CD4-positive, alpha-beta T cell (primary cell): ENCODE measurements at regions not wholly inside any gene's neighbourhood (a gene's known extent, or its start where the extent isn't known, plus 50 kb on each side); places are given as distances from the start of the nearest gene placed in this dataset.

Experiments
- ATAC-seq: fragments of 200-7000 bp; cut with Tn5 transposase; one replicate; pipeline ENCODE4 v1.10.0; 2022; ENCODE audit warnings: mild to moderate bottlenecking; ENCODE audit not compliant: poor library complexity
- CTCF ChIA-PET: fragments of 350-600 bp; sonication (Branson Sonifier 250); formaldehyde crosslinking; loops from one replicate; lab custom pipeline; 2021; ENCODE audit warnings: antibody characterized with exemption, inconsistent platforms; lab: Charles Lee
- POLR2A ChIA-PET: fragments of 350-600 bp; sonication (Branson Sonifier 250); formaldehyde crosslinking; loops from one replicate; lab custom pipeline; 2021; ENCODE audit warnings: antibody characterized with exemption, inconsistent platforms; lab: Charles Lee
- DNase-seq, 14 experiments: peaks; one replicate each; pipeline ENCODE4 v3.0.0-alpha.2; 2013 to 2020; ENCODE audit warnings: mixed read lengths in 2 of 14
- H3K27ac ChIP-seq, 2 donors: one replicate each; pipeline versions ENCODE4 v1.5.1 to v1.7.0; 2013; ENCODE audit warnings: low read length in 2 of 2, low read depth in 1 of 2, mild to moderate bottlenecking in 1 of 2
- H3K27me3 ChIP-seq, 2 experiments: 1 replicate in 1 of 2; 2 replicates in 1 of 2; pipeline versions ENCODE4 v1.6.1 to v1.7.0; 2013; ENCODE audit warnings: low read length in 2 of 2, control low read depth in 1 of 2, mild to moderate bottlenecking in 1 of 2, moderate library complexity in 1 of 2; ENCODE audit not compliant: insufficient read depth in 2 of 2, control insufficient read depth in 1 of 2
- H3K36me3 ChIP-seq: one replicate; pipeline ENCODE4 v1.6.1; 2013; ENCODE audit warnings: low read length, control low read depth; ENCODE audit not compliant: insufficient read depth
- H3K4me1 ChIP-seq: one replicate; pipeline ENCODE4 v1.6.1; 2013; ENCODE audit warnings: low read length, control low read depth; ENCODE audit not compliant: insufficient read depth
- H3K4me3 ChIP-seq: one replicate; pipeline ENCODE4 v1.5.1; 2013; ENCODE audit warnings: mild to moderate bottlenecking, low read length, moderate library complexity
- H3K9me3 ChIP-seq, 2 experiments: 1 replicate in 1 of 2; 2 replicates in 1 of 2; pipeline versions ENCODE4 v1.6.1 to v1.7.0; 2013; ENCODE audit warnings: low read length in 2 of 2, mild to moderate bottlenecking in 2 of 2, control low read depth in 1 of 2, moderate library complexity in 1 of 2; ENCODE audit not compliant: control insufficient read depth in 1 of 2, insufficient read depth in 1 of 2
- H3K27ac Mint-ChIP-seq: one replicate; pipeline ENCODE4 v1.8.0; 2020; ENCODE audit warnings: mixed read lengths
- H3K27me3 Mint-ChIP-seq: one replicate; pipeline ENCODE4 v1.8.0; 2021; ENCODE audit warnings: mixed read lengths
- H3K36me3 Mint-ChIP-seq: one replicate; pipeline ENCODE4 v1.8.0; 2021; ENCODE audit warnings: low read depth, mixed read lengths
- H3K4me1 Mint-ChIP-seq: one replicate; pipeline ENCODE4 v1.8.0; 2021; ENCODE audit warnings: low read depth, mixed read lengths
- H3K4me3 Mint-ChIP-seq: one replicate; pipeline ENCODE4 v1.8.0; 2020; ENCODE audit warnings: mild to moderate bottlenecking, mixed read lengths
- H3K9me3 Mint-ChIP-seq: one replicate; pipeline ENCODE4 v1.8.0; 2020; ENCODE audit warnings: mixed read lengths
- CTCF ChIP-seq: fragments of 200-600 bp; IDR thresholded peaks from one replicate; pipeline ENCODE4 v1.8.0; 2022; ENCODE audit warnings: antibody characterized with exemption, mild to moderate bottlenecking
- intact Hi-C, 2 experiments: fragments of 100-400 bp; cut with DNase I in 1 of 2; cut with micrococcal nuclease in 1 of 2; formaldehyde crosslinking; loops; one replicate each; pipeline versions ENCODE4 v1.15.1 to v1.9.0; 2023 to 2025; cut with DNase I, micrococcal nuclease

- ATAC-seq (no peak), DNase-seq (no peak)
- Mint-ChIP-seq H3K4me3 (no peak overlapping the region), H3K9me3 (peaks cover 8% of the 10 kb centered on the region), H3K4me1 (no peaks in the 10 kb centered on the region), H3K27me3 (no peaks in the 10 kb centered on the region), H3K36me3 (no peaks in the 10 kb centered on the region), H3K27ac (no peak overlapping the region)
- CTCF ChIA-PET = no interaction called here
- H3K27ac ChIP-seq = no peak overlapping the region
- H3K36me3 ChIP-seq = no peaks in the 10 kb centered on the region
- TF ChIP-seq CTCF = no peak
- no peaks in the 10 kb centered on the region for H3K27me3 ChIP-seq
- no peak overlapping the region for H3K4me3 ChIP-seq
- no peaks in the 10 kb centered on the region for H3K9me3 ChIP-seq
- POLR2A ChIA-PET = no interaction called here
- no peaks in the 10 kb centered on the region for H3K4me1 ChIP-seq
- intact Hi-C loops = no loop called here
These were observed 131.6 kb upstream of the IGF1 start for GRCh38 chr12:102611995-102612394.

GRCh38 chr12:102609996-102610395 is 129.6 kb upstream of the IGF1 start:
- H3K27me3 Mint-ChIP-seq = no peaks in the 10 kb centered on the region
- Histone ChIP-seq H3K4me1 (no peaks in the 10 kb centered on the region), H3K36me3 (no peaks in the 10 kb centered on the region), H3K9me3 (no peaks in the 10 kb centered on the region), H3K27ac (no peak overlapping the region), H3K27me3 (no peaks in the 10 kb centered on the region), H3K4me3 (no peak overlapping the region)
- no peak overlapping the region for H3K27ac Mint-ChIP-seq
- DNase-seq (no peak), ATAC-seq (no peak)
- intact Hi-C loops = no loop called here
- no peaks in the 10 kb centered on the region for H3K36me3 Mint-ChIP-seq
- H3K9me3 Mint-ChIP-seq = peaks cover 15% of the 10 kb centered on the region
- H3K4me1 Mint-ChIP-seq = no peaks in the 10 kb centered on the region
- POLR2A ChIA-PET = no interaction called here
- H3K4me3 Mint-ChIP-seq = no peak overlapping the region
- TF ChIP-seq CTCF = no peak
- CTCF ChIA-PET = no interaction called here

- ATAC-seq = no peak
- H3K27me3 Mint-ChIP-seq = no peaks in the 10 kb centered on the region
- TF ChIP-seq CTCF = no peak
- H3K36me3 Mint-ChIP-seq = no peaks in the 10 kb centered on the region
- no peaks in the 10 kb centered on the region for H3K4me1 Mint-ChIP-seq
- H3K27ac Mint-ChIP-seq = no peak overlapping the region
- POLR2A ChIA-PET = no interaction called here
- Histone ChIP-seq H3K36me3 (no peaks in the 10 kb centered on the region), H3K4me3 (no peak overlapping the region), H3K27me3 (no peaks in the 10 kb centered on the region), H3K4me1 (no peaks in the 10 kb centered on the region), H3K9me3 (no peaks in the 10 kb centered on the region), H3K27ac (no peak overlapping the region)
- no peak overlapping the region for H3K4me3 Mint-ChIP-seq
- no peak for DNase-seq
- CTCF ChIA-PET = no interaction called here
- H3K9me3 Mint-ChIP-seq = peaks cover 10% of the 10 kb centered on the region
- intact Hi-C loops = no loop called here
These were observed 122.7 kb upstream of the IGF1 start for GRCh38 chr12:102603021-102603420.
